K562 (cell line): ENCODE measurements at regions not wholly inside any gene's neighbourhood (a gene's known extent, or its start where the extent isn't known, plus 50 kb on each side); places are given as distances from the start of the nearest gene placed in this dataset.

Source experiments
- ATAC-seq: fragments of 200-7000 bp; cut with Tn5 transposase; 3 replicates; pipeline ENCODE4 v1.9.1; 2020; ENCODE audit warnings: moderate library complexity
- BruUV-seq: library from RNA; stranded (reverse); fragments of 400-500 nt; replicated peaks from 2 replicates; lab custom pipeline; 2021; lab: Mats Ljungman, UMichigan
- CTCF ChIA-PET: fragments of 300-600 bp; formaldehyde crosslinking; extraction: SDS; loops from one replicate; lab custom pipeline; 2021; ENCODE audit warnings: low intra/inter-chr PET ratio; lab: Yijun Ruan, JAX
- POLR2A ChIA-PET: fragments of 300-600, 350-650 bp; sonication (Branson Sonifier 250); formaldehyde crosslinking; extraction: SDS; loops from one replicate; lab custom pipeline; 2021; ENCODE audit warnings: antibody characterized with exemption, inconsistent platforms; lab: Yijun Ruan, JAX
- DNase-seq, 4 experiments: peaks; one replicate each; pipeline versions ENCODE4 v3.0.0 to v3.0.0-alpha.2; 2011 to 2018; ENCODE audit warnings: low spot score in 3 of 4, mixed read lengths in 3 of 4; ENCODE audit errors: extremely low read depth in 1 of 4
- FAIRE-seq: peaks from 2 replicates; lab custom pipeline; 2011; peaks lifted over from hg19 to GRCh38; lab: Jason Lieb, UNC
- H2AFZ ChIP-seq: 2 replicates; pipeline ENCODE4 v1.6.0; 2011; ENCODE audit warnings: low read depth, low read length, control low read depth, inconsistent platforms
- H3K27ac ChIP-seq: fragments of 200-600 bp; 3 replicates; pipeline ENCODE4 v1.8.0; 2011; ENCODE audit warnings: low read depth, mild to moderate bottlenecking, control low read depth, inconsistent platforms, low read length, moderate library complexity, mixed read lengths; ENCODE audit errors: extremely low read depth
- H3K27me3 ChIP-seq, 2 experiments: fragments of 300-600 bp in 1 of 2; 2 replicates in 1 of 2; 3 replicates in 1 of 2; pipeline versions ENCODE4 v1.6.0 to v1.8.0; 2011; ENCODE audit warnings: inconsistent platforms in 2 of 2, low read length in 2 of 2, mild to moderate bottlenecking in 1 of 2, mixed read lengths in 1 of 2, moderate library complexity in 1 of 2; ENCODE audit not compliant: control insufficient read depth in 2 of 2, insufficient read depth in 2 of 2
- H3K36me3 ChIP-seq: fragments of 300-600 bp; 3 replicates; pipeline ENCODE4 v1.8.0; 2011; ENCODE audit warnings: mild to moderate bottlenecking, low read length, inconsistent platforms; ENCODE audit not compliant: control insufficient read depth, insufficient read depth
- H3K4me1 ChIP-seq, 2 experiments: fragments of 200-600 bp in 1 of 2; replicated peaks in 1 of 2; 2 replicates in 1 of 2; 3 replicates in 1 of 2; pipeline versions ENCODE4 v1.5.1 to v1.8.0; 2011; ENCODE audit warnings: inconsistent platforms in 2 of 2, low read length in 2 of 2, mild to moderate bottlenecking in 1 of 2, mixed read lengths in 1 of 2, moderate library complexity in 1 of 2; ENCODE audit not compliant: control insufficient read depth in 2 of 2, insufficient read depth in 2 of 2
- H3K4me2 ChIP-seq: 2 replicates; pipeline ENCODE4 v1.6.1; 2011; ENCODE audit warnings: low read length, control low read depth, inconsistent platforms, mixed read lengths; ENCODE audit not compliant: insufficient read depth
- H3K4me3 ChIP-seq: fragments of 200-600 bp; sonication (generic), shearing (Covaris generic); 2 replicates; pipeline ENCODE4 v1.5.1; 2016; ENCODE audit warnings: control low read depth, inconsistent platforms
- H3K79me2 ChIP-seq: fragments of 200-600 bp; 3 replicates; pipeline ENCODE4 v1.8.0; 2011; ENCODE audit warnings: low read length, inconsistent platforms; ENCODE audit not compliant: control insufficient read depth, insufficient read depth
- H3K9ac ChIP-seq, 2 experiments: 2 replicates each; pipeline versions ENCODE4 v1.6.0 to v1.6.1; 2011; ENCODE audit warnings: low read depth in 2 of 2, low read length in 2 of 2, control low read depth in 1 of 2, inconsistent platforms in 1 of 2, mild to moderate bottlenecking in 1 of 2, mixed read lengths in 1 of 2; ENCODE audit not compliant: insufficient read depth in 1 of 2
- H3K9me1 ChIP-seq: one replicate; pipeline ENCODE4 v1.6.0; 2011; ENCODE audit warnings: inconsistent platforms, mild to moderate bottlenecking, low read length, moderate library complexity; ENCODE audit not compliant: control insufficient read depth, insufficient read depth
- H3K9me3 ChIP-seq: replicated peaks from 2 replicates; pipeline ENCODE4 v1.5.1; 2011; ENCODE audit warnings: low read depth, low read length, inconsistent platforms; ENCODE audit not compliant: control insufficient read depth, insufficient read depth
- H4K20me1 ChIP-seq: replicated peaks from 2 replicates; pipeline ENCODE4 v1.6.1; 2011; ENCODE audit warnings: low read length, inconsistent platforms, mixed read lengths; ENCODE audit not compliant: control insufficient read depth, insufficient read depth
- BRD9 ChIP-seq: fragments of 450-650 bp; IDR thresholded peaks from 2 replicates; pipeline ENCODE4 v1.6.1; 2018; ENCODE audit warnings: low read depth; ENCODE audit not compliant: partially characterized antibody
- KLF13 ChIP-seq: fragments of 450-650 bp; IDR thresholded peaks from 2 replicates; pipeline ENCODE4 v1.6.1; 2016; ENCODE audit warnings: missing genetic modification characterization, low read depth, mild to moderate bottlenecking, missing compliant biosample characterization, moderate library complexity, borderline replicate concordance
- NBN ChIP-seq: fragments of 450-650 bp; IDR thresholded peaks from 2 replicates; pipeline ENCODE4 v1.6.1; 2016; ENCODE audit warnings: low read depth, mild to moderate bottlenecking
- SMC3 ChIP-seq: conservative IDR thresholded peaks from 2 replicates; pipeline ENCODE4 v1.6.1; 2011; ENCODE audit warnings: low read depth, low read length, improper control_type of control experiment; ENCODE audit not compliant: insufficient read depth
- WGBS: fragments of 100-300 bp; shearing (Covaris generic); methylation state at CpG from one replicate; pipeline ENCODE4 v1.1.6; 2016; ENCODE audit warnings: low coverage, mixed read lengths; ENCODE audit not compliant: insufficient coverage; ENCODE audit errors: missing lambda C conversion rate; 5-methylcytosine and 5-hydroxymethylcytosine counted together
- in situ Hi-C: fragments of 300-500 bp; cut with MboI; formaldehyde crosslinking; loops from 4 replicates; pipeline ENCODE4 v1.15.0; 2018; ENCODE audit warnings: inconsistent platforms, mixed read lengths
- intact Hi-C: fragments of 100-400 bp; cut with micrococcal nuclease; formaldehyde crosslinking; loops from 2 replicates; pipeline ENCODE4 v1.14.2; 2022
- TF ChIP-seq, protein P1 (sequence below): fragments of 450-650 bp; formaldehyde crosslinking; conservative IDR thresholded peaks from 2 replicates; pipeline ENCODE4 v1.4.0; 2022; ENCODE audit warnings: mild to moderate bottlenecking, missing genetic modification characterization
- TF ChIP-seq, protein P2 (sequence below): fragments of 250-450 bp; sonication (Bioruptor Pico); IDR thresholded peaks from 2 replicates; pipeline ENCODE4 v1.9.0; 2021; ENCODE audit warnings: mild to moderate bottlenecking, inconsistent platforms

DNA sequence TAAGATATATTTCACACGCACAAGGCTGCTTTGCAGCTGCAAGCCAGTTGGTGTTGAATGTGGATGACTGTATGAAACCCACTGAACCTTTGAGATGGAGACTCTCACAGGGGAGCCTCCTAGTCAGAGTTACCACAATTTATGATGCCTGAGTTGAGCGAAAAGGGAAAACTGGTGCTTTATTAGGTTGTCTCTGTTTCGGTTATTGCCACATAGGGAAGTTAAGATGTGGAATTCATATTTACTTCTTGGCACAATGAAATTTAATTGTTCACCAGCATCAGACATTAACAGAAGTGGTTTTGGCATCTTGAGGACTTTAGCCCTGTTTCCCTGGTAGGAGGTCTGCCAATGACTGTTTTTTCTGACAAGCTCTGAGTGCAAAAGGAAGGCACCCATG is 358.2 kb downstream of the SQOR start:
- no peak overlapping the region for H3K9ac ChIP-seq
- TF ChIP-seq NBN (no peak), BRD9 (no peak), KLF13 (no peak), SMC3 (no peak)
- TF ChIP-seq, protein P1, sequence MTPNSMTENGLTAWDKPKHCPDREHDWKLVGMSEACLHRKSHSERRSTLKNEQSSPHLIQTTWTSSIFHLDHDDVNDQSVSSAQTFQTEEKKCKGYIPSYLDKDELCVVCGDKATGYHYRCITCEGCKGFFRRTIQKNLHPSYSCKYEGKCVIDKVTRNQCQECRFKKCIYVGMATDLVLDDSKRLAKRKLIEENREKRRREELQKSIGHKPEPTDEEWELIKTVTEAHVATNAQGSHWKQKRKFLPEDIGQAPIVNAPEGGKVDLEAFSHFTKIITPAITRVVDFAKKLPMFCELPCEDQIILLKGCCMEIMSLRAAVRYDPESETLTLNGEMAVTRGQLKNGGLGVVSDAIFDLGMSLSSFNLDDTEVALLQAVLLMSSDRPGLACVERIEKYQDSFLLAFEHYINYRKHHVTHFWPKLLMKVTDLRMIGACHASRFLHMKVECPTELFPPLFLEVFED: no peak
- TF ChIP-seq, protein P2, sequence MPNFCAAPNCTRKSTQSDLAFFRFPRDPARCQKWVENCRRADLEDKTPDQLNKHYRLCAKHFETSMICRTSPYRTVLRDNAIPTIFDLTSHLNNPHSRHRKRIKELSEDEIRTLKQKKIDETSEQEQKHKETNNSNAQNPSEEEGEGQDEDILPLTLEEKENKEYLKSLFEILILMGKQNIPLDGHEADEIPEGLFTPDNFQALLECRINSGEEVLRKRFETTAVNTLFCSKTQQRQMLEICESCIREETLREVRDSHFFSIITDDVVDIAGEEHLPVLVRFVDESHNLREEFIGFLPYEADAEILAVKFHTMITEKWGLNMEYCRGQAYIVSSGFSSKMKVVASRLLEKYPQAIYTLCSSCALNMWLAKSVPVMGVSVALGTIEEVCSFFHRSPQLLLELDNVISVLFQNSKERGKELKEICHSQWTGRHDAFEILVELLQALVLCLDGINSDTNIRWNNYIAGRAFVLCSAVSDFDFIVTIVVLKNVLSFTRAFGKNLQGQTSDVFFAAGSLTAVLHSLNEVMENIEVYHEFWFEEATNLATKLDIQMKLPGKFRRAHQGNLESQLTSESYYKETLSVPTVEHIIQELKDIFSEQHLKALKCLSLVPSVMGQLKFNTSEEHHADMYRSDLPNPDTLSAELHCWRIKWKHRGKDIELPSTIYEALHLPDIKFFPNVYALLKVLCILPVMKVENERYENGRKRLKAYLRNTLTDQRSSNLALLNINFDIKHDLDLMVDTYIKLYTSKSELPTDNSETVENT (CRISPR knock-in tag): no peak
- TF ChIP-seq, all 486 proteins: peak for 0
- Histone ChIP-seq H4K20me1 (no peaks in the 10 kb centered on the region), H2AFZ (no peak overlapping the region), H3K27ac (no peak overlapping the region), H3K27me3 (no peaks in the 10 kb centered on the region), H3K4me1 (no peaks in the 10 kb centered on the region), H3K4me2 (no peak overlapping the region), H3K9me1 (no peaks in the 10 kb centered on the region), H3K4me3 (no peak overlapping the region), H3K36me3 (no peaks in the 10 kb centered on the region), H3K9me3 (no peaks in the 10 kb centered on the region), H3K79me2 (no peaks in the 10 kb centered on the region)
- FAIRE-seq: no peak
- no TSS peak for BruUV-seq
- no peak for ATAC-seq
- DNase-seq: no peak
- in situ Hi-C loops (no loop called here), intact Hi-C loops (no loop called here)
- WGBS: 0% methylated on average over 3 of the region's 3 CpGs
- POLR2A ChIA-PET: no interaction called here
- CTCF ChIA-PET: no interaction called here
